ENCODE measurements at regions not wholly inside any gene's neighbourhood (a gene's known extent, or its start where the extent isn't known, plus 50 kb on each side); places are given as distances from the start of the nearest gene placed in this dataset.

DNA sequence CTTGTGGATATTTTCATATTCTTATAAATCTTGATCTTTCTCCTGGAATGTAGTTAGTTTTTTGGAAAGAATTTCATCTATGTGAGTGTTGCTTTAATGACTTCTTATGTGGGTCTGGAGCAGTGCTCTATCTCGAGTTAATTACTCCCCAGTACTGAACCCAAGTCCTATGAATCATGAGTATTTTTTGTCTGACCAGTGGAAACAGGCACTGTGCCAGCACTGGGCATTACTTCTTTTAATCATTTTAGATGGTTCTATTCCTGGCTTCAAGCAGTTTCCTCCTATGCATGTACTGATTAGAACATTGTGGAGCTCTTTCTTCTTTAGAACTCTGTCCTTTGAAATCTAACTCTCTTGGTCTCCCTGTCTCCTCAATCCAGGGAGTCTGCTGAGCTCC is 466.3 kb downstream of the PCDH17 start:
- Mint-ChIP-seq H3K9me3 (ENCODE audit: insufficient read depth) (no peaks in the 10 kb centered on the region), H3K4me3 (no peak overlapping the region), H3K27ac (no peak overlapping the region), H3K4me1 (no peaks in the 10 kb centered on the region), H3K27me3 (no peaks in the 10 kb centered on the region)
- no peak overlapping the region for H3K27ac ChIP-seq (ENCODE audit: low read length in 2 of 2)
- TF ChIP-seq, protein P1, sequence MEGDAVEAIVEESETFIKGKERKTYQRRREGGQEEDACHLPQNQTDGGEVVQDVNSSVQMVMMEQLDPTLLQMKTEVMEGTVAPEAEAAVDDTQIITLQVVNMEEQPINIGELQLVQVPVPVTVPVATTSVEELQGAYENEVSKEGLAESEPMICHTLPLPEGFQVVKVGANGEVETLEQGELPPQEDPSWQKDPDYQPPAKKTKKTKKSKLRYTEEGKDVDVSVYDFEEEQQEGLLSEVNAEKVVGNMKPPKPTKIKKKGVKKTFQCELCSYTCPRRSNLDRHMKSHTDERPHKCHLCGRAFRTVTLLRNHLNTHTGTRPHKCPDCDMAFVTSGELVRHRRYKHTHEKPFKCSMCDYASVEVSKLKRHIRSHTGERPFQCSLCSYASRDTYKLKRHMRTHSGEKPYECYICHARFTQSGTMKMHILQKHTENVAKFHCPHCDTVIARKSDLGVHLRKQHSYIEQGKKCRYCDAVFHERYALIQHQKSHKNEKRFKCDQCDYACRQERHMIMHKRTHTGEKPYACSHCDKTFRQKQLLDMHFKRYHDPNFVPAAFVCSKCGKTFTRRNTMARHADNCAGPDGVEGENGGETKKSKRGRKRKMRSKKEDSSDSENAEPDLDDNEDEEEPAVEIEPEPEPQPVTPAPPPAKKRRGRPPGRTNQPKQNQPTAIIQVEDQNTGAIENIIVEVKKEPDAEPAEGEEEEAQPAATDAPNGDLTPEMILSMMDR (IDR thresholded peaks at IDR 0.05): no peak
- no peak for TF ChIP-seq EZH2 (IDR thresholded peaks at IDR 0.05; ENCODE audit: borderline replicate concordance, insufficient read depth, low read depth, low read length, poor library complexity, severe bottlenecking)
- no peaks in the 10 kb centered on the region for H3K27me3 ChIP-seq (replicated peaks in 1 of 4; ENCODE audit: control extremely low read depth in 1 of 4, control insufficient read depth in 3 of 4, insufficient read depth in 4 of 4, low read length in 3 of 4)
- no peak overlapping the region for H3K4me3 ChIP-seq (ENCODE audit: control extremely low read depth in 1 of 5, extremely low read depth in 1 of 5, insufficient read depth in 1 of 5, low read depth in 2 of 5, low read length in 4 of 5)
- no peak overlapping the region for H3K4me2 ChIP-seq (replicated peaks; ENCODE audit: low read depth, low read length, poor library complexity, severe bottlenecking)
- no peaks in the 10 kb centered on the region for H3K9me3 ChIP-seq (ENCODE audit: control extremely low read depth in 1 of 3, control insufficient read depth in 2 of 3, insufficient read depth in 1 of 3, low read length in 2 of 3)
- H3K79me2 ChIP-seq (ENCODE audit: control insufficient read depth, insufficient read depth, low read length): no peaks in the 10 kb centered on the region
- no peak overlapping the region for H2AFZ ChIP-seq (ENCODE audit: insufficient read depth, low read depth, low read length, poor library complexity, severe bottlenecking)
- no peaks in the 10 kb centered on the region for H4K20me1 ChIP-seq (ENCODE audit: control insufficient read depth, insufficient read depth, low read length, poor library complexity, severe bottlenecking)
- ChIA-PET POLR2A (no interaction called here), CTCF (no interaction called here)
- no peaks in the 10 kb centered on the region for H3K36me3 ChIP-seq (replicated peaks in 1 of 2; ENCODE audit: control extremely low read depth in 1 of 2, control insufficient read depth in 1 of 2, extremely low read depth in 1 of 2, insufficient read depth in 2 of 2, low read length in 1 of 2)
- intact Hi-C loops (cut with micrococcal nuclease): no loop called here
- DNase-seq (no peak), ATAC-seq (ENCODE audit: low read depth) (no peak)
- no peak overlapping the region for H3K9ac ChIP-seq (ENCODE audit: low read length)
- no peaks in the 10 kb centered on the region for H3K4me1 ChIP-seq (ENCODE audit: control insufficient read depth in 2 of 2, insufficient read depth in 2 of 2, low read length in 2 of 2)
- WGBS (ENCODE audit: insufficient coverage): no CpG with 5 or more reads among the region's 1 CpG

DNA sequence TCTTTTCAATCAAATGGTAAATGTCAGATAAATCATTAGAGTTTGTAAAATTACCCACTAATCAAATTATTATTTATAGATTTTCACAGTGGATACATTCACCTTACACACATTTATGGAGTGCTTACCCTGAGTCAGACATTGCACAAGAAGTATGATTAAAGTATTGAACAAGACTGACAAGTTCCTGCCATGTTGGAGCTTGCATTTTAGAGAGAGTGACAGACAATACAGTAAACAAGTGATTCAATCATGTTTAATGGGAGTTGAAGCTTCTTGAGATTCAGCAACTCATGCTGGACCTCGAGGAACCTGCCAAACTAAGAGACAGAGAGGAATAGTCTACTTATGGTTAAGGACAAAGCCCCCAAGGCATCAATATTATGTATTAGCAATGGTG is 487.8 kb downstream of the PCDH17 start:
- TF ChIP-seq, protein P1 (IDR thresholded peaks at IDR 0.05): no peak
- TF ChIP-seq EZH2 (IDR thresholded peaks at IDR 0.05; ENCODE audit: borderline replicate concordance, insufficient read depth, low read depth, low read length, poor library complexity, severe bottlenecking): no peak
- H3K4me2 ChIP-seq (replicated peaks; ENCODE audit: low read depth, low read length, poor library complexity, severe bottlenecking): no peak overlapping the region
- H3K79me2 ChIP-seq (ENCODE audit: control insufficient read depth, insufficient read depth, low read length): no peaks in the 10 kb centered on the region
- no peaks in the 10 kb centered on the region for H3K9me3 ChIP-seq (ENCODE audit: control extremely low read depth in 1 of 3, control insufficient read depth in 2 of 3, insufficient read depth in 1 of 3, low read length in 2 of 3)
- no peak overlapping the region for H3K27ac ChIP-seq (ENCODE audit: low read length in 2 of 2)
- H3K27me3 ChIP-seq (replicated peaks in 1 of 4; ENCODE audit: control extremely low read depth in 1 of 4, control insufficient read depth in 3 of 4, insufficient read depth in 4 of 4, low read length in 3 of 4): no peaks in the 10 kb centered on the region
- no peak overlapping the region for H2AFZ ChIP-seq (ENCODE audit: insufficient read depth, low read depth, low read length, poor library complexity, severe bottlenecking)
- H3K9ac ChIP-seq (ENCODE audit: low read length): no peak overlapping the region
- no peaks in the 10 kb centered on the region for H3K36me3 ChIP-seq (replicated peaks in 1 of 2; ENCODE audit: control extremely low read depth in 1 of 2, control insufficient read depth in 1 of 2, extremely low read depth in 1 of 2, insufficient read depth in 2 of 2, low read length in 1 of 2)
- intact Hi-C loops (cut with micrococcal nuclease): no loop called here
- Mint-ChIP-seq H3K4me1 (no peaks in the 10 kb centered on the region), H3K9me3 (ENCODE audit: insufficient read depth) (peaks cover 4% of the 10 kb centered on the region), H3K27ac (no peak overlapping the region), H3K27me3 (no peaks in the 10 kb centered on the region), H3K4me3 (no peak overlapping the region)
- ATAC-seq (ENCODE audit: low read depth): no peak
- H3K4me3 ChIP-seq (ENCODE audit: control extremely low read depth in 1 of 5, extremely low read depth in 1 of 5, insufficient read depth in 1 of 5, low read depth in 2 of 5, low read length in 4 of 5): no peak overlapping the region
- H3K4me1 ChIP-seq (ENCODE audit: control insufficient read depth in 2 of 2, insufficient read depth in 2 of 2, low read length in 2 of 2): no peaks in the 10 kb centered on the region
- DNase-seq: no peak
- WGBS (ENCODE audit: insufficient coverage): no CpG with 5 or more reads among the region's 1 CpG
- no peaks in the 10 kb centered on the region for H4K20me1 ChIP-seq (ENCODE audit: control insufficient read depth, insufficient read depth, low read length, poor library complexity, severe bottlenecking)
- CTCF ChIA-PET: no interaction called here
- POLR2A ChIA-PET: no interaction called here
